HEK293 (cell line): ENCODE measurements at regions not wholly inside any gene's neighbourhood (a gene's known extent, or its start where the extent isn't known, plus 50 kb on each side); places are given as distances from the start of the nearest gene placed in this dataset.

Experiments used
- CTCF ChIA-PET: fragments of 350-600 bp; formaldehyde crosslinking; extraction: SDS; loops from one replicate; lab custom pipeline; 2021; ENCODE audit warnings: antibody characterized with exemption; lab: Yijun Ruan, JAX
- POLR2A ChIA-PET: fragments of 300-600 bp; formaldehyde crosslinking; extraction: SDS; loops from one replicate; lab custom pipeline; 2020; ENCODE audit warnings: antibody characterized with exemption, inconsistent platforms; lab: Yijun Ruan, JAX
- H3K27ac ChIP-seq: fragments of 200-500 bp; sonication (Bioruptor generic); 2 replicates; pipeline ENCODE4 v1.5.1; 2014; ENCODE audit warnings: low read depth, low read length, control low read depth, inconsistent platforms; ENCODE audit errors: extremely low read depth
- H3K36me3 ChIP-seq, 2 experiments: fragments of 200-500 bp in 1 of 2; sonication (Bioruptor generic) in 1 of 2; 1 replicate in 1 of 2; 2 replicates in 1 of 2; pipeline ENCODE4 v1.5.1; 2014 to 2017; ENCODE audit warnings: inconsistent platforms in 2 of 2, low read length in 2 of 2; ENCODE audit not compliant: control insufficient read depth in 2 of 2, insufficient read depth in 1 of 2
- H3K4me1 ChIP-seq: fragments of 200-500 bp; sonication (Bioruptor generic); 2 replicates; pipeline ENCODE4 v1.5.1; 2014; ENCODE audit warnings: mild to moderate bottlenecking, low read length, inconsistent platforms; ENCODE audit not compliant: control insufficient read depth, insufficient read depth
- H3K4me3 ChIP-seq: 2 replicates; pipeline ENCODE4 v1.5.1; 2011; ENCODE audit warnings: low read depth, mild to moderate bottlenecking, control low read depth, low read length, moderate library complexity
- H3K9me3 ChIP-seq: fragments of 200-500 bp; sonication (Bioruptor generic); 2 replicates; pipeline ENCODE4 v1.5.1; 2014; ENCODE audit warnings: low read depth, low read length, inconsistent platforms; ENCODE audit not compliant: control insufficient read depth, insufficient read depth
- SP2 ChIP-seq: fragments of 450-650 bp; formaldehyde crosslinking; IDR thresholded peaks from 2 replicates; pipeline ENCODE4 v1.5.1; 2016; ENCODE audit warnings: missing biosample characterization, missing genetic modification characterization
- SP7 ChIP-seq: fragments of 450-650 bp; formaldehyde crosslinking; IDR thresholded peaks from 2 replicates; pipeline ENCODE4 v1.5.1; 2016; ENCODE audit warnings: missing biosample characterization, missing genetic modification characterization
- ZNF184 ChIP-seq: fragments of 450-650 bp; IDR thresholded peaks from 2 replicates; pipeline ENCODE4 v1.5.1; 2018; ENCODE audit warnings: missing biosample characterization, mild to moderate bottlenecking, missing genetic modification characterization
- ZNF248 ChIP-seq: fragments of 450-650 bp; formaldehyde crosslinking; IDR thresholded peaks from 2 replicates; pipeline ENCODE4 v1.5.1; 2017; ENCODE audit warnings: missing biosample characterization, missing genetic modification characterization
- ZNF391 ChIP-seq: fragments of 450-650 bp; formaldehyde crosslinking; IDR thresholded peaks from 2 replicates; pipeline ENCODE4 v1.5.1; 2016; ENCODE audit warnings: low read depth, missing biosample characterization, missing genetic modification characterization, borderline replicate concordance
- ZNF416 ChIP-seq: fragments of 450-650 bp; formaldehyde crosslinking; IDR thresholded peaks from 2 replicates; pipeline ENCODE4 v1.5.1; 2016; ENCODE audit warnings: missing biosample characterization, missing genetic modification characterization
- ZNF473 ChIP-seq: fragments of 450-650 bp; formaldehyde crosslinking; IDR thresholded peaks from 2 replicates; pipeline ENCODE4 v1.5.1; 2017; ENCODE audit warnings: missing biosample characterization, missing genetic modification characterization
- ZNF521 ChIP-seq: fragments of 450-650 bp; formaldehyde crosslinking; IDR thresholded peaks from 2 replicates; pipeline ENCODE4 v1.5.1; 2017; ENCODE audit warnings: missing biosample characterization, mild to moderate bottlenecking, missing genetic modification characterization
- ZNF610 ChIP-seq: fragments of 450-650 bp; formaldehyde crosslinking; IDR thresholded peaks from 2 replicates; pipeline ENCODE4 v1.5.1; 2016; ENCODE audit warnings: missing biosample characterization, missing genetic modification characterization, borderline replicate concordance
- ZNF658 ChIP-seq: fragments of 450-650 bp; formaldehyde crosslinking; IDR thresholded peaks from 2 replicates; pipeline ENCODE4; 2016; ENCODE audit warnings: missing biosample characterization, missing genetic modification characterization
- ZNF777 ChIP-seq: fragments of 450-650 bp; formaldehyde crosslinking; IDR thresholded peaks from 2 replicates; pipeline ENCODE4 v1.5.1; 2017; ENCODE audit warnings: missing biosample characterization, missing genetic modification characterization, borderline replicate concordance
- ZNF792 ChIP-seq: fragments of 450-650 bp; formaldehyde crosslinking; IDR thresholded peaks from 2 replicates; pipeline ENCODE4 v1.5.1; 2016; ENCODE audit warnings: missing biosample characterization, missing genetic modification characterization
- TF ChIP-seq, protein P1 (sequence below): fragments of 450-650 bp; formaldehyde crosslinking; IDR thresholded peaks from 2 replicates; pipeline ENCODE4 v1.5.1; 2016; ENCODE audit warnings: missing biosample characterization, missing genetic modification characterization
- TF ChIP-seq, protein P2 (sequence below): fragments of 450-650 bp; formaldehyde crosslinking; optimal IDR thresholded peaks from 2 replicates; pipeline ENCODE3; 2016; ENCODE audit warnings: missing biosample characterization, mild to moderate bottlenecking, missing genetic modification characterization
- TF ChIP-seq, protein P3 (sequence below): fragments of 450-650 bp; formaldehyde crosslinking; IDR thresholded peaks from 2 replicates; pipeline ENCODE4 v1.5.1; 2017; ENCODE audit warnings: missing biosample characterization, missing genetic modification characterization
- TF ChIP-seq, protein P4 (sequence below): fragments of 450-650 bp; IDR thresholded peaks from 2 replicates; pipeline ENCODE4 v1.5.1; 2018; ENCODE audit warnings: missing biosample characterization, mild to moderate bottlenecking, missing genetic modification characterization
- TF ChIP-seq, protein P5 (sequence below): fragments of 450-650 bp; formaldehyde crosslinking; IDR thresholded peaks from 2 replicates; pipeline ENCODE4 v1.5.1; 2016; ENCODE audit warnings: missing biosample characterization, missing genetic modification characterization, borderline replicate concordance
- TF ChIP-seq, protein P6 (sequence below): fragments of 450-650 bp; IDR thresholded peaks from 2 replicates; pipeline ENCODE4 v1.5.1; 2018; ENCODE audit warnings: missing biosample characterization, missing genetic modification characterization
- TF ChIP-seq, protein P7 (sequence below): fragments of 450-650 bp; formaldehyde crosslinking; IDR thresholded peaks from 2 replicates; pipeline ENCODE4; 2016; ENCODE audit warnings: missing biosample characterization, missing genetic modification characterization

DNA sequence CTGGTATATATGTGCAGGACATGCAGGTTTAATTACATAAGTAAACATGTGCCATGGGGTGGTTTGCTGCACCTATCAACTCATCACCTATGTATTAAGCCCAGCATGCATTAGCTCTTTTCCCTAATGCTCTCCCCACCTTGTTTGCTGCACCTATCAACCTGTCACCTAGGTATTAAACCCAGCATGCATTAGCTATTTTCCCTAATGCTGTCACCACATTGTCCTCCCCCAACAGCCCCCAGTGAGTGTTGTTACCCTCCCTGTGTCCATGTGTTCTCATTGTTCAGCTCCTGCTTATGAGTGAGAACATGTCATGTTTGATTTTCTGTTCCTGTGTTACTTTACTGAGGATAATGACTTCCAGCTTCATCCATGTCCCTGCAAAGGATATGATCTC, 300.5 kb downstream of the ANKRD7 start:
- POLR2A ChIA-PET: no interaction called here
- TF ChIP-seq ZNF521 (tag by site-specific recombination) (no peak), SP2 (tag by site-specific recombination) (no peak), ZNF610 (tag by site-specific recombination) (no peak), ZNF248 (tag by site-specific recombination) (no peak), ZNF391 (tag by site-specific recombination) (no peak), ZNF184 (no peak), ZNF658 (tag by site-specific recombination) (no peak), ZNF416 (no peak), SP7 (tag by site-specific recombination) (no peak), ZNF473 (tag by site-specific recombination) (no peak), ZNF792 (tag by site-specific recombination) (no peak), ZNF777 (tag by site-specific recombination) (no peak)
- TF ChIP-seq, protein P1, sequence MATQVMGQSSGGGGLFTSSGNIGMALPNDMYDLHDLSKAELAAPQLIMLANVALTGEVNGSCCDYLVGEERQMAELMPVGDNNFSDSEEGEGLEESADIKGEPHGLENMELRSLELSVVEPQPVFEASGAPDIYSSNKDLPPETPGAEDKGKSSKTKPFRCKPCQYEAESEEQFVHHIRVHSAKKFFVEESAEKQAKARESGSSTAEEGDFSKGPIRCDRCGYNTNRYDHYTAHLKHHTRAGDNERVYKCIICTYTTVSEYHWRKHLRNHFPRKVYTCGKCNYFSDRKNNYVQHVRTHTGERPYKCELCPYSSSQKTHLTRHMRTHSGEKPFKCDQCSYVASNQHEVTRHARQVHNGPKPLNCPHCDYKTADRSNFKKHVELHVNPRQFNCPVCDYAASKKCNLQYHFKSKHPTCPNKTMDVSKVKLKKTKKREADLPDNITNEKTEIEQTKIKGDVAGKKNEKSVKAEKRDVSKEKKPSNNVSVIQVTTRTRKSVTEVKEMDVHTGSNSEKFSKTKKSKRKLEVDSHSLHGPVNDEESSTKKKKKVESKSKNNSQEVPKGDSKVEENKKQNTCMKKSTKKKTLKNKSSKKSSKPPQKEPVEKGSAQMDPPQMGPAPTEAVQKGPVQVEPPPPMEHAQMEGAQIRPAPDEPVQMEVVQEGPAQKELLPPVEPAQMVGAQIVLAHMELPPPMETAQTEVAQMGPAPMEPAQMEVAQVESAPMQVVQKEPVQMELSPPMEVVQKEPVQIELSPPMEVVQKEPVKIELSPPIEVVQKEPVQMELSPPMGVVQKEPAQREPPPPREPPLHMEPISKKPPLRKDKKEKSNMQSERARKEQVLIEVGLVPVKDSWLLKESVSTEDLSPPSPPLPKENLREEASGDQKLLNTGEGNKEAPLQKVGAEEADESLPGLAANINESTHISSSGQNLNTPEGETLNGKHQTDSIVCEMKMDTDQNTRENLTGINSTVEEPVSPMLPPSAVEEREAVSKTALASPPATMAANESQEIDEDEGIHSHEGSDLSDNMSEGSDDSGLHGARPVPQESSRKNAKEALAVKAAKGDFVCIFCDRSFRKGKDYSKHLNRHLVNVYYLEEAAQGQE (tag by site-specific recombination): no peak
- TF ChIP-seq, protein P2, sequence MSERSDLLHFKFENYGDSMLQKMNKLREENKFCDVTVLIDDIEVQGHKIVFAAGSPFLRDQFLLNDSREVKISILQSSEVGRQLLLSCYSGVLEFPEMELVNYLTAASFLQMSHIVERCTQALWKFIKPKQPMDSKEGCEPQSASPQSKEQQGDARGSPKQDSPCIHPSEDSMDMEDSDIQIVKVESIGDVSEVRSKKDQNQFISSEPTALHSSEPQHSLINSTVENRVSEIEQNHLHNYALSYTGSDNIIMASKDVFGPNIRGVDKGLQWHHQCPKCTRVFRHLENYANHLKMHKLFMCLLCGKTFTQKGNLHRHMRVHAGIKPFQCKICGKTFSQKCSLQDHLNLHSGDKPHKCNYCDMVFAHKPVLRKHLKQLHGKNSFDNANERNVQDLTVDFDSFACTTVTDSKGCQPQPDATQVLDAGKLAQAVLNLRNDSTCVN (tag by site-specific recombination): no peak
- TF ChIP-seq, protein P3, sequence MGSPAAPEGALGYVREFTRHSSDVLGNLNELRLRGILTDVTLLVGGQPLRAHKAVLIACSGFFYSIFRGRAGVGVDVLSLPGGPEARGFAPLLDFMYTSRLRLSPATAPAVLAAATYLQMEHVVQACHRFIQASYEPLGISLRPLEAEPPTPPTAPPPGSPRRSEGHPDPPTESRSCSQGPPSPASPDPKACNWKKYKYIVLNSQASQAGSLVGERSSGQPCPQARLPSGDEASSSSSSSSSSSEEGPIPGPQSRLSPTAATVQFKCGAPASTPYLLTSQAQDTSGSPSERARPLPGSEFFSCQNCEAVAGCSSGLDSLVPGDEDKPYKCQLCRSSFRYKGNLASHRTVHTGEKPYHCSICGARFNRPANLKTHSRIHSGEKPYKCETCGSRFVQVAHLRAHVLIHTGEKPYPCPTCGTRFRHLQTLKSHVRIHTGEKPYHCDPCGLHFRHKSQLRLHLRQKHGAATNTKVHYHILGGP (tag by site-specific recombination): no peak
- TF ChIP-seq, protein P4, sequence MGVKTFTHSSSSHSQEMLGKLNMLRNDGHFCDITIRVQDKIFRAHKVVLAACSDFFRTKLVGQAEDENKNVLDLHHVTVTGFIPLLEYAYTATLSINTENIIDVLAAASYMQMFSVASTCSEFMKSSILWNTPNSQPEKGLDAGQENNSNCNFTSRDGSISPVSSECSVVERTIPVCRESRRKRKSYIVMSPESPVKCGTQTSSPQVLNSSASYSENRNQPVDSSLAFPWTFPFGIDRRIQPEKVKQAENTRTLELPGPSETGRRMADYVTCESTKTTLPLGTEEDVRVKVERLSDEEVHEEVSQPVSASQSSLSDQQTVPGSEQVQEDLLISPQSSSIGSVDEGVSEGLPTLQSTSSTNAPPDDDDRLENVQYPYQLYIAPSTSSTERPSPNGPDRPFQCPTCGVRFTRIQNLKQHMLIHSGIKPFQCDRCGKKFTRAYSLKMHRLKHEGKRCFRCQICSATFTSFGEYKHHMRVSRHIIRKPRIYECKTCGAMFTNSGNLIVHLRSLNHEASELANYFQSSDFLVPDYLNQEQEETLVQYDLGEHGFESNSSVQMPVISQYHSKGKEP (tag by site-specific recombination): no peak
- TF ChIP-seq, protein P5, sequence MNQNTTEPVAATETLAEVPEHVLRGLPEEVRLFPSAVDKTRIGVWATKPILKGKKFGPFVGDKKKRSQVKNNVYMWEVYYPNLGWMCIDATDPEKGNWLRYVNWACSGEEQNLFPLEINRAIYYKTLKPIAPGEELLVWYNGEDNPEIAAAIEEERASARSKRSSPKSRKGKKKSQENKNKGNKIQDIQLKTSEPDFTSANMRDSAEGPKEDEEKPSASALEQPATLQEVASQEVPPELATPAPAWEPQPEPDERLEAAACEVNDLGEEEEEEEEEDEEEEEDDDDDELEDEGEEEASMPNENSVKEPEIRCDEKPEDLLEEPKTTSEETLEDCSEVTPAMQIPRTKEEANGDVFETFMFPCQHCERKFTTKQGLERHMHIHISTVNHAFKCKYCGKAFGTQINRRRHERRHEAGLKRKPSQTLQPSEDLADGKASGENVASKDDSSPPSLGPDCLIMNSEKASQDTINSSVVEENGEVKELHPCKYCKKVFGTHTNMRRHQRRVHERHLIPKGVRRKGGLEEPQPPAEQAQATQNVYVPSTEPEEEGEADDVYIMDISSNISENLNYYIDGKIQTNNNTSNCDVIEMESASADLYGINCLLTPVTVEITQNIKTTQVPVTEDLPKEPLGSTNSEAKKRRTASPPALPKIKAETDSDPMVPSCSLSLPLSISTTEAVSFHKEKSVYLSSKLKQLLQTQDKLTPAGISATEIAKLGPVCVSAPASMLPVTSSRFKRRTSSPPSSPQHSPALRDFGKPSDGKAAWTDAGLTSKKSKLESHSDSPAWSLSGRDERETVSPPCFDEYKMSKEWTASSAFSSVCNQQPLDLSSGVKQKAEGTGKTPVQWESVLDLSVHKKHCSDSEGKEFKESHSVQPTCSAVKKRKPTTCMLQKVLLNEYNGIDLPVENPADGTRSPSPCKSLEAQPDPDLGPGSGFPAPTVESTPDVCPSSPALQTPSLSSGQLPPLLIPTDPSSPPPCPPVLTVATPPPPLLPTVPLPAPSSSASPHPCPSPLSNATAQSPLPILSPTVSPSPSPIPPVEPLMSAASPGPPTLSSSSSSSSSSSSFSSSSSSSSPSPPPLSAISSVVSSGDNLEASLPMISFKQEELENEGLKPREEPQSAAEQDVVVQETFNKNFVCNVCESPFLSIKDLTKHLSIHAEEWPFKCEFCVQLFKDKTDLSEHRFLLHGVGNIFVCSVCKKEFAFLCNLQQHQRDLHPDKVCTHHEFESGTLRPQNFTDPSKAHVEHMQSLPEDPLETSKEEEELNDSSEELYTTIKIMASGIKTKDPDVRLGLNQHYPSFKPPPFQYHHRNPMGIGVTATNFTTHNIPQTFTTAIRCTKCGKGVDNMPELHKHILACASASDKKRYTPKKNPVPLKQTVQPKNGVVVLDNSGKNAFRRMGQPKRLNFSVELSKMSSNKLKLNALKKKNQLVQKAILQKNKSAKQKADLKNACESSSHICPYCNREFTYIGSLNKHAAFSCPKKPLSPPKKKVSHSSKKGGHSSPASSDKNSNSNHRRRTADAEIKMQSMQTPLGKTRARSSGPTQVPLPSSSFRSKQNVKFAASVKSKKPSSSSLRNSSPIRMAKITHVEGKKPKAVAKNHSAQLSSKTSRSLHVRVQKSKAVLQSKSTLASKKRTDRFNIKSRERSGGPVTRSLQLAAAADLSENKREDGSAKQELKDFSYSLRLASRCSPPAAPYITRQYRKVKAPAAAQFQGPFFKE (tag by site-specific recombination): no peak
- TF ChIP-seq, protein P6, sequence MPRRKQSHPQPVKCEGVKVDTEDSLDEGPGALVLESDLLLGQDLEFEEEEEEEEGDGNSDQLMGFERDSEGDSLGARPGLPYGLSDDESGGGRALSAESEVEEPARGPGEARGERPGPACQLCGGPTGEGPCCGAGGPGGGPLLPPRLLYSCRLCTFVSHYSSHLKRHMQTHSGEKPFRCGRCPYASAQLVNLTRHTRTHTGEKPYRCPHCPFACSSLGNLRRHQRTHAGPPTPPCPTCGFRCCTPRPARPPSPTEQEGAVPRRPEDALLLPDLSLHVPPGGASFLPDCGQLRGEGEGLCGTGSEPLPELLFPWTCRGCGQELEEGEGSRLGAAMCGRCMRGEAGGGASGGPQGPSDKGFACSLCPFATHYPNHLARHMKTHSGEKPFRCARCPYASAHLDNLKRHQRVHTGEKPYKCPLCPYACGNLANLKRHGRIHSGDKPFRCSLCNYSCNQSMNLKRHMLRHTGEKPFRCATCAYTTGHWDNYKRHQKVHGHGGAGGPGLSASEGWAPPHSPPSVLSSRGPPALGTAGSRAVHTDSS (tag by site-specific recombination): no peak
- TF ChIP-seq, protein P7, sequence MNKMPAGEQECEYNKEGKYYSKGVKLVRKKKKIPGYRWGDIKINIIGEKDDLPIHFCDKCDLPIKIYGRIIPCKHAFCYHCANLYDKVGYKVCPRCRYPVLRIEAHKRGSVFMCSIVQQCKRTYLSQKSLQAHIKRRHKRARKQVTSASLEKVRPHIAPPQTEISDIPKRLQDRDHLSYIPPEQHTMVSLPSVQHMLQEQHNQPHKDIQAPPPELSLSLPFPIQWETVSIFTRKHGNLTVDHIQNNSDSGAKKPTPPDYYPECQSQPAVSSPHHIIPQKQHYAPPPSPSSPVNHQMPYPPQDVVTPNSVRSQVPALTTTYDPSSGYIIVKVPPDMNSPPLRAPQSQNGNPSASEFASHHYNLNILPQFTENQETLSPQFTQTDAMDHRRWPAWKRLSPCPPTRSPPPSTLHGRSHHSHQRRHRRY (tag by site-specific recombination): no peak
- TF ChIP-seq, all 188 proteins: peak for 0
- H3K36me3 ChIP-seq: no peaks in the 10 kb centered on the region
- no peak overlapping the region for H3K4me3 ChIP-seq
- no peaks in the 10 kb centered on the region for H3K4me1 ChIP-seq
- CTCF ChIA-PET: interaction anchor here (0.7 kb wide), 1 partner anchor 1754 kb away, joined by 6 read pairs; no protein-coding TSS in a partner anchor
- H3K9me3 ChIP-seq: no peaks in the 10 kb centered on the region
- no peak overlapping the region for H3K27ac ChIP-seq
